ENCODE measurements at regions not wholly inside any gene's neighbourhood (a gene's known extent, or its start where the extent isn't known, plus 50 kb on each side); places are given as distances from the start of the nearest gene placed in this dataset.

- no peak for DNase-seq (ENCODE audit: low read depth in 2 of 2)
Observed at GRCh38 chr2:48105848-48106247, 199.6 kb upstream of the FBXO11 start.

DNA sequence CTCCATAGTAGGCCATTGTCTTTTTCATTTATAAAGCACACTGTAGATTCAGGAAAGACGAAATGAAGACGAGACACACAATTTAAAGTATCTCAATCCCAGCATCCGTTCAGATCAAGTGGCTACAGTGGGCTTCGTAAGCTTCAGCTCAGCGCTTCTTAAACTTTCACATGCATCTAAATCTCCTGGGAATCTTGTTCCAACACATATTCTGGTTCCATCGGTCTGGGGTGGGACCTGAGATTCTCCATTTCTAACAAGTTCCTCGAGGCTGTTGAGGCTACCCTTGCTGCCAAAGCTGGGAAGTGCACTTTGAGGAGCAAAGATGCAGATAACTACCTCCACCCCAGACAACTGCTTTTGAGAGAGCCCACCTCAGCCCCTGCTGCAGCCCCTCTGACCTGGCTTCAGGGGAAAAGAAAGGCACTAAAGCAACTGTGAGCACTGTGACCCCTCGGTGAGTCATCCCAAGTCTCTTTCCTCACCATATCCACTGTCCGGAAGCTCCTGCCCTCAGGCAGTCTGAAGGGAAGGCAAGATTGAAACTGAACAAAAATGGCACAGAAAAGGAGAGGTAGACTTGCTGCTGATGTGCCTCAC lies 201.1 kb upstream of the FBXO11 start:
- no peak for DNase-seq (ENCODE audit: low read depth in 2 of 2)

DNA sequence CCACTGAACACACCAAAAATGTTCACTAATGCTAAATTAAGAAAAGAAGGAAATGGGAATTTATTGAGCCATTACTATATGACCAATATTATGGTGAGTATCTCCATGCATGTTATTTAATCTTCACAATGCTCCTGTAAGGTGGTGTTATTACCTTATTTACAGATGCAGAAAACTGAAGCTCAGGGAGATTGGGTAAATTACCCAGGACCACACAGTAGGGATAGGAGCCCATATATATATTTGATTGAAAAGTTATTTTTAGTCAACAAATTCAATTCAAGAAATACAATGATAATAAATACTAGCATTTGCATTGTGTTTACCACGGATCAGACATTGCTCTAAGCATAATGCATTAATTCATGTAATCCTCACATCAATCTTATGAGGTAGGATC lies 202.2 kb upstream of the FBXO11 start:
- no peak for DNase-seq (ENCODE audit: low read depth in 2 of 2)

DNA sequence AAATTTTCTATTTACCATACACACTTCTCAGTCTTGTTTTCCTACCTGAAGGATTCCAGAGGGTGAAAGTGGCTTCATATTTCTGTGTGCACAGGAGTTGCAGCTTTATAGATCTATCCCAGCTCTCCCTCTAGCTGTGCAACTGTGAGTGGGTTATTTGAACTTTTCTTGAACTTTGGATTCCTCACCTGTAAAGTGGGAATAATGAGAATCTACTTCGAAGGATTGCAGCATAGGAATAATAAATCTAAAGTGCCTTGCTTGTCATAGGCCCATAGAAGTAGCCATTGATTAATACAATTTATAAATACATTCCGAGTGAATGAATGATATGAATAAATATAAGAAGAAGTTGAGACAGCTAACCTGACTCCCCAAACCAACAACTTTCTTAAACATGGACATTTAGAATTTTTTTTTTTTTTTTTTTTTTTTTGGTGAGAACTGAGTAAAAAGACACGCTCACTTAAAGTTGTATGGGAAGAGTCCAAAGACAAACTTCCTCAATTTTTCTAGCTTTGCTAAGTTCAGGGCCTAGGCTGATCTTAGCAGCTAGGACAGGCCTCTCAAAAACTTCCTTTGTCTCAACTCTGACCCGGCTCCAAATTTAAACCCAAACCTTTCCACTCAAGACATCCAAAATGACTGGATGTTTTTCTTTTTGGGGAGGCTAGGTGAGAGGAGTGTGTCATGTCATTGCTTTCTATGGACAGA lies 203.3 kb upstream of the FBXO11 start:
- no peak for DNase-seq (ENCODE audit: low read depth in 2 of 2)

- DNase-seq (ENCODE audit: low read depth in 2 of 2) = no peak
Observed at GRCh38 chr2:48110492-48110891, 204.0 kb upstream of the FOXN2 start.

- DNase-seq (ENCODE audit: low read depth in 2 of 2) = no peak
Observed at GRCh38 chr2:48112911-48113680, 201.4 kb upstream of the FOXN2 start.

- no peak for DNase-seq (ENCODE audit: low read depth in 2 of 2)
Observed at GRCh38 chr2:48113767-48114166, 200.7 kb upstream of the FOXN2 start.

GRCh38 chr2:48114256-48114655 lies 200.2 kb upstream of the FOXN2 start:
- peak in 1 of 2 donors; percentile 45 for DNase-seq (ENCODE audit: low read depth in 2 of 2)

GRCh38 chr2:48116497-48116896 lies 198.0 kb upstream of the FOXN2 start:
- DNase-seq (ENCODE audit: low read depth in 2 of 2) = no peak

GRCh38 chr2:48118895-48119294 lies 195.6 kb upstream of the FOXN2 start:
- DNase-seq (ENCODE audit: low read depth in 2 of 2) = no peak

- no peak for DNase-seq (ENCODE audit: low read depth in 2 of 2)
Observed at GRCh38 chr2:48120112-48120511, 194.4 kb upstream of the FOXN2 start.

DNA sequence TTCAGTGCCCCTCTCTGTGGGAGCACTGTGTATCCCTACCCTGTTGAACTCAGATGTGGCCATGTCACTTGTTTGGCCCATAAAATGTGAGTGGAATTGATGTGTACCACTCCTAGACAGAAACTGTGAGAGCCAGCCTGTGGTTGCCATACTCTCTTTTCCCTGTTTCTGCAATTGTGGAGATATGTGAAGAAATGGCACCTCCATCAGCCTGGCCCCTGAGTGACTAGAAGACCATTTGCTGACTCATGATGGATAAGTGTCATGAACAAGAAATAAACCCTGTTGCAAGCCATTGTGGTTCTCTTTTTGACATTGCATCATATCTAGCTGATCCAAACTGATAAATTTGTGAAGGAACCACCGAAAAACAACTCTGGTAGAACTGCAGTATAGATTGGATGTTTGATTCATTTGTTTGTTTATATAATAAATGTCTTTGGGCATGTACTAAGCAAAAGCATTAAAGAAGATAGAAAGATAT lies 193.7 kb upstream of the FOXN2 start:
- DNase-seq (ENCODE audit: low read depth in 2 of 2) = no peak

GRCh38 chr2:48122166-48122565 lies 192.3 kb upstream of the FOXN2 start:
- DNase-seq (ENCODE audit: low read depth in 2 of 2) = no peak

GRCh38 chr2:48124592-48124991 lies 189.9 kb upstream of the FOXN2 start:
- no peak for DNase-seq (ENCODE audit: low read depth in 2 of 2)

DNA sequence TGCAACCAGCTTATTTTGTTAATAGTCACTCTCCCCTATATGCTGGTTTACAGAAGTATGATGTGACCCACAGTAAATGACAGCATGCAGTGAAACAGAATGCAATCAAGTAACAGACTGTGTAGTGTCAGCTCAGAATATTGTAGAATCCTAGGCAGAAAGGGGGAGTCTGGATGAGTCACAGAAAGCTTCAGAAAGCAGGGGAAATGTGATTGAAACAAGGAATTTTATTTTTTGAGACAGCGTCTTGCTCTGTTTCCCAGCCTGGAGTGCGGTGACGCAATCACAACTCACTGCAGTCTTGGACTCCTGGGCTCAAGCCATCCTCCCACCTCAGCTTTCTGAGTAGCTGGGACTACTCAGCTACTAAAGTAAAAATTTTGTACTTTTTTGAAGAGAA lies 188.3 kb upstream of the FOXN2 start:
- no peak for DNase-seq (ENCODE audit: low read depth in 2 of 2)

- no peak for DNase-seq (ENCODE audit: low read depth in 2 of 2)
Observed at GRCh38 chr2:48127612-48128191, 186.8 kb upstream of the FOXN2 start.

DNA sequence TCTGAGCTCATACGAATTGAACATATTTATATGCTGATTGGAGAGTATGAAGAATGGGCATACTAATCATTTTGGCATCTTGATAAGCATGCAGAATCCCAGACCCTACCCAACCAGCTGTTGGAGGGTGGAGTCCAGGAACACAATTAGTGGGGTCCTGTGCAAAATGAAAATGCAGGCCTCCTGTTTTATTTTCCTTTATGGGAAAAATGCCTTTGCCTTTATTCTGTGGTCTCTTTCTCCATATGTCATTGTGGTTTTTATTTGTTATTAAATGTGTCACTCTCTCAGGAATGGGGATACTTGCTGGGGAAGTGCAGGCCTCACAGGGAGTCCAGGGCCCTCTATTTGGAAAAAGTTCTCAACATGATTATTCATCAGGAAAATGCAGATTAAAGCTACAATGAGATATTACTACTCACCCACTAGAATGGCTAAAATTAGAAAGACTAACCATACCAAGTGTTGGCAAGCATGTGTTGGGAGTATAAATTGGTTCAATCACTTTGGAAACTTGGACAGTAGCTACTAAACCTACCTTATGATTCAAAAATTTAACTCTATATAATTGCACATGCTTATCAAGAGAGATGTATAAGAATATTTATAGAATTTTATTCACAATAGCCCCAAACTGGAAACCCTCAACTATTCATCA lies 185.1 kb upstream of the FOXN2 start:
- DNase-seq (ENCODE audit: low read depth in 2 of 2) = no peak

- no peak for DNase-seq (ENCODE audit: low read depth in 2 of 2)
Observed at GRCh38 chr2:48131539-48132270, 182.8 kb upstream of the FOXN2 start.

DNA sequence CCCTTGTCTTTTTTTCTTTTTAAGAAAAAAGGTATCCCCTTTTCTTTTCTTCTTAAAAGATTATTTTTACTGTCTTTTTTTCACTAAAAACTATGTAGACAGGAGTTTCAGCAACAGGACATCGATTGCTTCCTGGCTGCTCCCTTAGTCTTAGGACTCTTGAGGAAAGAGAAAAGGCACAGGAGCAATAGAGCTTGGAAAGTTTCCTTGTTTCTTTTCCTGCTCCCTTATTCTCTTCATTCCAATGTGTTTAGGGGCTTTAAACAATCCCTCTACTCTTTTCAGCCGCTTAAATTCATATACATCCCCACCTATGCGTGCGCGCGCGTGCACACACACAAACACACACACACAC lies 182.2 kb upstream of the FOXN2 start:
- no peak for DNase-seq (ENCODE audit: low read depth in 2 of 2)

GRCh38 chr2:48134704-48135103 lies 179.8 kb upstream of the FOXN2 start:
- DNase-seq (ENCODE audit: low read depth in 2 of 2) = no peak

DNA sequence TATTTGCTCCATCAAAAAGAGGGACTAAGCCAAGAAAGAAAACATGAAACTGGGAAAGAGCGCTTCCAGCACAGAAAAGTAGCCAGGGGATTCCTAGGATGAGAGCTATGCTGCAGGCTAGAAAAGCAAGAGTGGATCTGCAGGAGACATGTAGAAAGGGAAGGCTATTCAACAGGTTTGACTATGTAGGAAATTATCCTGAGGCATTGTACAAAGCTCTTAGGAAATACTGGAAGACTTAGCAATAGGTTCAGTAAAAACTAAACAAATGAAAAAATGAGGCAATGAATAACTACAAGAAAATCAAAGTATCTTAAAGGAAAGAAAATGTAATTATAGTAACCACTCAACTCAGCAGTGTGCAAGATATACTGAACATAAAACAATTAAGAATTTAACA lies 178.7 kb upstream of the FOXN2 start:
- no peak for DNase-seq (ENCODE audit: low read depth in 2 of 2)

All from stimulated activated CD4-positive, alpha-beta T cell treated with anti-CD3 and anti-CD28 coated beads, Interleukin-1b, Interleukin-23, amount 100 ng/mL, for 4 hours (primary cell).